ENCODE measurements at regions not wholly inside any gene's neighbourhood (a gene's known extent, or its start where the extent isn't known, plus 50 kb on each side); places are given as distances from the start of the nearest gene placed in this dataset.

DNA sequence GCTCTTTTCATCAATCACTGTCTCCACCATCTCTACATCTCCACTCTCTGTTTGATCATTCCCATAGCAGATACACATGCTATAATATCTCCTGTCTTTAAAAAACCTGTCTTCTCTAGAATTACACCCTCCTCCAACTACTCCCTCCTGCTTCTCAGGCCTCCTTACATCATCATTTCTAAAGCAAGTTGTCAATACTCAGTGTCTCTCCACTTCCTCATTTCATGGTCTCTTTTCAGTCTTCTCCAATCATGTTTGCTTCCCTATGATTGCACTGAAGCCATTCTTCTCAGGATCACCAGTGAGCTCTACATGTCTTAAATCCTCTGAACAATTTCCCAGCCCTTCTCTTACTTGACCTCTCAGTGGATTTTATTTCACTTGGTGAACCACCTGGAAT lies 87.0 kb upstream of the ZNF280D start:
- Histone ChIP-seq H3K36me3 (ENCODE audit: control insufficient read depth, insufficient read depth, low read length) (no peaks in the 10 kb centered on the region), H3K4me3 (ENCODE audit: low read depth, low read length) (no peak overlapping the region), H3K9me3 (no peaks in the 10 kb centered on the region), H3K4me1 (no peaks in the 10 kb centered on the region), H3K27me3 (replicated peaks; ENCODE audit: control insufficient read depth, insufficient read depth, low read length) (no peaks in the 10 kb centered on the region)
- Mint-ChIP-seq H3K4me1 (ENCODE audit: low read depth, unreplicated experiment) (no peaks in the 10 kb centered on the region), H3K4me3 (ENCODE audit: unreplicated experiment) (no peak overlapping the region), H3K36me3 (ENCODE audit: insufficient read depth, unreplicated experiment) (no peaks in the 10 kb centered on the region), H3K27me3 (ENCODE audit: insufficient read depth, unreplicated experiment) (peaks cover 3% of the 10 kb centered on the region), H3K9me3 (ENCODE audit: unreplicated experiment) (no peaks in the 10 kb centered on the region), H3K27ac (ENCODE audit: unreplicated experiment) (no peak overlapping the region)
- ChIA-PET CTCF (no interaction called here), POLR2A (no interaction called here)
- no peak for DNase-seq
- TF ChIP-seq, protein P1, sequence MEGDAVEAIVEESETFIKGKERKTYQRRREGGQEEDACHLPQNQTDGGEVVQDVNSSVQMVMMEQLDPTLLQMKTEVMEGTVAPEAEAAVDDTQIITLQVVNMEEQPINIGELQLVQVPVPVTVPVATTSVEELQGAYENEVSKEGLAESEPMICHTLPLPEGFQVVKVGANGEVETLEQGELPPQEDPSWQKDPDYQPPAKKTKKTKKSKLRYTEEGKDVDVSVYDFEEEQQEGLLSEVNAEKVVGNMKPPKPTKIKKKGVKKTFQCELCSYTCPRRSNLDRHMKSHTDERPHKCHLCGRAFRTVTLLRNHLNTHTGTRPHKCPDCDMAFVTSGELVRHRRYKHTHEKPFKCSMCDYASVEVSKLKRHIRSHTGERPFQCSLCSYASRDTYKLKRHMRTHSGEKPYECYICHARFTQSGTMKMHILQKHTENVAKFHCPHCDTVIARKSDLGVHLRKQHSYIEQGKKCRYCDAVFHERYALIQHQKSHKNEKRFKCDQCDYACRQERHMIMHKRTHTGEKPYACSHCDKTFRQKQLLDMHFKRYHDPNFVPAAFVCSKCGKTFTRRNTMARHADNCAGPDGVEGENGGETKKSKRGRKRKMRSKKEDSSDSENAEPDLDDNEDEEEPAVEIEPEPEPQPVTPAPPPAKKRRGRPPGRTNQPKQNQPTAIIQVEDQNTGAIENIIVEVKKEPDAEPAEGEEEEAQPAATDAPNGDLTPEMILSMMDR (IDR thresholded peaks at IDR 0.05; ENCODE audit: insufficient read depth in 1 of 2, low read depth in 1 of 2, low read length in 1 of 2, severe bottlenecking in 1 of 2, unreplicated experiment in 1 of 2) = no peak
- intact Hi-C loops (cut with micrococcal nuclease; ENCODE audit: unreplicated experiment) = loop anchor here (10.0 kb wide), 2 partner anchors 326 to 724 kb away; no protein-coding TSS in a partner anchor
- BruUV-seq (replicated peaks) = no TSS peak

DNA sequence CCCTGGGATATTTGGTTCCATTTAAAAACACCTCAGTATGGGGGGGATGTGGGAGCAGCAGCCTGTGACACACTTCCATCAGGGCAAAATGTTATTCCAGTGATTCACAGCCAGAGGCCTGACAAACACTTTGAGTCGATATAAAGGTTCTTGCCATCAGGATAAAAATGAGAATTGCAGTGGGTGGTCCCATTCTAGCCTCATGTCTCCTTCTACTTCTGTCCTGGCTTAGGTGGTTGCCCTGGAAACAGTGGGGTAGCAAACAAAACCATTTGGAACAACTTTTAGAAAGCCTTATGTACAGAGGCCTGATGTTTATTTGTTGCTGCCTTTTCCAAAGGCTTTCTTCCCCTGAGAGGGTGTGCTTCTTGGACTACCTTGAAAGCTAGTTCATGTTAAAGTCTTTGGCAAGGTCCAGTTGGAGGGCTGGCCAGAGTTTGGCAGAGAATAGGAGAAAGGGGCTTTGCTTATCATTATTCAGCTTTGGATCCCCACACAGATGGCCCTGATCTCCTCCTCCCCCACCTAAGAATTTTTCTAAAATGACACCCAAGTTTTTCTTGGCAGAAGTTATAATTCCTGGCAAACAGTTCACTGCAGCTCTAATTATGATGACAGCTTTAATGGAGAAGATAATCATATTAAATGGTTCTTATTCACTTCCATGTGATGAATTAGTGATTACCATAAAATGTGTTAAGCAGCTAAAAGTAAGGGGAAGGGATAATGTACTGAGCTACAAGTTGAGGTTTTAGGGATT lies 84.2 kb upstream of the ZNF280D start:
- no peaks in the 10 kb centered on the region for H3K36me3 ChIP-seq (ENCODE audit: control insufficient read depth, insufficient read depth, low read length)
- no TSS peak for BruUV-seq (replicated peaks)
- H3K9me3 Mint-ChIP-seq (ENCODE audit: unreplicated experiment) = no peaks in the 10 kb centered on the region
- H3K9me3 ChIP-seq = no peaks in the 10 kb centered on the region
- DNase-seq = no peak
- H3K4me3 ChIP-seq (ENCODE audit: low read depth, low read length) = no peak overlapping the region
- intact Hi-C loops (cut with micrococcal nuclease; ENCODE audit: unreplicated experiment) = no loop called here
- H3K27me3 Mint-ChIP-seq (ENCODE audit: insufficient read depth, unreplicated experiment) = peaks cover 3% of the 10 kb centered on the region
- no peaks in the 10 kb centered on the region for H3K27me3 ChIP-seq (replicated peaks; ENCODE audit: control insufficient read depth, insufficient read depth, low read length)
- H3K4me1 ChIP-seq = no peaks in the 10 kb centered on the region
- H3K27ac Mint-ChIP-seq (ENCODE audit: unreplicated experiment) = no peak overlapping the region
- no peaks in the 10 kb centered on the region for H3K36me3 Mint-ChIP-seq (ENCODE audit: insufficient read depth, unreplicated experiment)
- ChIA-PET POLR2A (no interaction called here), CTCF (no interaction called here)
- H3K4me3 Mint-ChIP-seq (ENCODE audit: unreplicated experiment) = no peak overlapping the region
- TF ChIP-seq, protein P1 (IDR thresholded peaks at IDR 0.05; ENCODE audit: insufficient read depth in 1 of 2, low read depth in 1 of 2, low read length in 1 of 2, severe bottlenecking in 1 of 2, unreplicated experiment in 1 of 2) = no peak
- H3K4me1 Mint-ChIP-seq (ENCODE audit: low read depth, unreplicated experiment) = no peaks in the 10 kb centered on the region

DNA sequence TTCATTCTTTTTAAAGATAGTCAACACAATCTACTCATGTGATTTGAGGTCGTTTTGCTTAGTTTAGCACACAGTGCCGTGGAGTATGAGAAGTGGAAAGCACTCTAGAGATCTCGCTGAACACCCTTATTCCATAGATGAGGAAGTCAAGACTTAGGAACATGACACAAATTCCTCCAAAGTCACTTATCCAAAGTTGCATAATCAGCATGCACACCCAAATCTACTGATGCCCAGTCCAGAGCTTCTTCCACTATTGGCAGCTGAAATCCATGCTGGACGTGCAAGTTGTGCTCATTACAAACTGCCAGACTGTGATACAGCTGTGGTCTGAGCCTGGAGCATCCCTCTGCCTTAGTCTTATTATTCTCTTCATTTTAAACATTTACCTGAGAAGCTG lies 83.5 kb upstream of the ZNF280D start:
- DNase-seq = no peak
- Histone ChIP-seq H3K9me3 (no peaks in the 10 kb centered on the region), H3K27me3 (replicated peaks; ENCODE audit: control insufficient read depth, insufficient read depth, low read length) (no peaks in the 10 kb centered on the region), H3K4me3 (ENCODE audit: low read depth, low read length) (no peak overlapping the region), H3K4me1 (no peaks in the 10 kb centered on the region), H3K36me3 (ENCODE audit: control insufficient read depth, insufficient read depth, low read length) (no peaks in the 10 kb centered on the region)
- ChIA-PET CTCF (no interaction called here), POLR2A (no interaction called here)
- Mint-ChIP-seq H3K4me3 (ENCODE audit: unreplicated experiment) (no peak overlapping the region), H3K9me3 (ENCODE audit: unreplicated experiment) (no peaks in the 10 kb centered on the region), H3K36me3 (ENCODE audit: insufficient read depth, unreplicated experiment) (no peaks in the 10 kb centered on the region), H3K27me3 (ENCODE audit: insufficient read depth, unreplicated experiment) (peaks cover 3% of the 10 kb centered on the region), H3K27ac (ENCODE audit: unreplicated experiment) (no peak overlapping the region), H3K4me1 (ENCODE audit: low read depth, unreplicated experiment) (no peaks in the 10 kb centered on the region)
- intact Hi-C loops (cut with micrococcal nuclease; ENCODE audit: unreplicated experiment) = no loop called here
- TF ChIP-seq, protein P1 (IDR thresholded peaks at IDR 0.05; ENCODE audit: insufficient read depth in 1 of 2, low read depth in 1 of 2, low read length in 1 of 2, severe bottlenecking in 1 of 2, unreplicated experiment in 1 of 2) = no peak
- no TSS peak for BruUV-seq (replicated peaks)

All from Caco-2 (cell line).